CD4-positive, alpha-beta T cell (primary cell): ENCODE measurements at regions not wholly inside any gene's neighbourhood (a gene's known extent, or its start where the extent isn't known, plus 50 kb on each side); places are given as distances from the start of the nearest gene placed in this dataset.

Experiments
- ATAC-seq: fragments of 200-7000 bp; cut with Tn5 transposase; one replicate; pipeline ENCODE4 v1.10.0; 2022; ENCODE audit warnings: mild to moderate bottlenecking; ENCODE audit not compliant: poor library complexity
- CTCF ChIA-PET: fragments of 350-600 bp; sonication (Branson Sonifier 250); formaldehyde crosslinking; loops from one replicate; lab custom pipeline; 2021; ENCODE audit warnings: antibody characterized with exemption, inconsistent platforms; lab: Charles Lee
- POLR2A ChIA-PET: fragments of 350-600 bp; sonication (Branson Sonifier 250); formaldehyde crosslinking; loops from one replicate; lab custom pipeline; 2021; ENCODE audit warnings: antibody characterized with exemption, inconsistent platforms; lab: Charles Lee
- DNase-seq, 14 experiments: peaks; one replicate each; pipeline ENCODE4 v3.0.0-alpha.2; 2013 to 2020; ENCODE audit warnings: mixed read lengths in 2 of 14
- H3K27ac ChIP-seq, 2 donors: one replicate each; pipeline versions ENCODE4 v1.5.1 to v1.7.0; 2013; ENCODE audit warnings: low read length in 2 of 2, low read depth in 1 of 2, mild to moderate bottlenecking in 1 of 2
- H3K27me3 ChIP-seq, 2 experiments: 1 replicate in 1 of 2; 2 replicates in 1 of 2; pipeline versions ENCODE4 v1.6.1 to v1.7.0; 2013; ENCODE audit warnings: low read length in 2 of 2, control low read depth in 1 of 2, mild to moderate bottlenecking in 1 of 2, moderate library complexity in 1 of 2; ENCODE audit not compliant: insufficient read depth in 2 of 2, control insufficient read depth in 1 of 2
- H3K36me3 ChIP-seq: one replicate; pipeline ENCODE4 v1.6.1; 2013; ENCODE audit warnings: low read length, control low read depth; ENCODE audit not compliant: insufficient read depth
- H3K4me1 ChIP-seq: one replicate; pipeline ENCODE4 v1.6.1; 2013; ENCODE audit warnings: low read length, control low read depth; ENCODE audit not compliant: insufficient read depth
- H3K4me3 ChIP-seq: one replicate; pipeline ENCODE4 v1.5.1; 2013; ENCODE audit warnings: mild to moderate bottlenecking, low read length, moderate library complexity
- H3K9me3 ChIP-seq, 2 experiments: 1 replicate in 1 of 2; 2 replicates in 1 of 2; pipeline versions ENCODE4 v1.6.1 to v1.7.0; 2013; ENCODE audit warnings: low read length in 2 of 2, mild to moderate bottlenecking in 2 of 2, control low read depth in 1 of 2, moderate library complexity in 1 of 2; ENCODE audit not compliant: control insufficient read depth in 1 of 2, insufficient read depth in 1 of 2
- H3K27ac Mint-ChIP-seq: one replicate; pipeline ENCODE4 v1.8.0; 2020; ENCODE audit warnings: mixed read lengths
- H3K27me3 Mint-ChIP-seq: one replicate; pipeline ENCODE4 v1.8.0; 2021; ENCODE audit warnings: mixed read lengths
- H3K36me3 Mint-ChIP-seq: one replicate; pipeline ENCODE4 v1.8.0; 2021; ENCODE audit warnings: low read depth, mixed read lengths
- H3K4me1 Mint-ChIP-seq: one replicate; pipeline ENCODE4 v1.8.0; 2021; ENCODE audit warnings: low read depth, mixed read lengths
- H3K4me3 Mint-ChIP-seq: one replicate; pipeline ENCODE4 v1.8.0; 2020; ENCODE audit warnings: mild to moderate bottlenecking, mixed read lengths
- H3K9me3 Mint-ChIP-seq: one replicate; pipeline ENCODE4 v1.8.0; 2020; ENCODE audit warnings: mixed read lengths
- intact Hi-C, 2 experiments: fragments of 100-400 bp; cut with DNase I in 1 of 2; cut with micrococcal nuclease in 1 of 2; formaldehyde crosslinking; loops; one replicate each; pipeline versions ENCODE4 v1.15.1 to v1.9.0; 2023 to 2025; cut with DNase I, micrococcal nuclease
- TF ChIP-seq, protein P1 (sequence below): fragments of 200-600 bp; IDR thresholded peaks from one replicate; pipeline ENCODE4 v1.8.0; 2022; ENCODE audit warnings: antibody characterized with exemption, mild to moderate bottlenecking

GRCh38 chr21:16004523-16004922, 274.7 kb downstream of the USP25 start:
- ATAC-seq (no peak), DNase-seq (no peak)
- no peaks in the 10 kb centered on the region for H3K27me3 ChIP-seq
- Mint-ChIP-seq H3K4me3 (no peak overlapping the region), H3K4me1 (no peaks in the 10 kb centered on the region), H3K9me3 (no peaks in the 10 kb centered on the region), H3K27ac (no peak overlapping the region), H3K27me3 (no peaks in the 10 kb centered on the region), H3K36me3 (no peaks in the 10 kb centered on the region)
- H3K36me3 ChIP-seq, result no peaks in the 10 kb centered on the region
- ChIA-PET POLR2A (no interaction called here), CTCF (no interaction called here)
- H3K4me3 ChIP-seq, result no peak overlapping the region
- H3K4me1 ChIP-seq, result no peaks in the 10 kb centered on the region
- intact Hi-C loops, result no loop called here
- no peak overlapping the region for H3K27ac ChIP-seq
- H3K9me3 ChIP-seq, result no peaks in the 10 kb centered on the region
- TF ChIP-seq, protein P1, sequence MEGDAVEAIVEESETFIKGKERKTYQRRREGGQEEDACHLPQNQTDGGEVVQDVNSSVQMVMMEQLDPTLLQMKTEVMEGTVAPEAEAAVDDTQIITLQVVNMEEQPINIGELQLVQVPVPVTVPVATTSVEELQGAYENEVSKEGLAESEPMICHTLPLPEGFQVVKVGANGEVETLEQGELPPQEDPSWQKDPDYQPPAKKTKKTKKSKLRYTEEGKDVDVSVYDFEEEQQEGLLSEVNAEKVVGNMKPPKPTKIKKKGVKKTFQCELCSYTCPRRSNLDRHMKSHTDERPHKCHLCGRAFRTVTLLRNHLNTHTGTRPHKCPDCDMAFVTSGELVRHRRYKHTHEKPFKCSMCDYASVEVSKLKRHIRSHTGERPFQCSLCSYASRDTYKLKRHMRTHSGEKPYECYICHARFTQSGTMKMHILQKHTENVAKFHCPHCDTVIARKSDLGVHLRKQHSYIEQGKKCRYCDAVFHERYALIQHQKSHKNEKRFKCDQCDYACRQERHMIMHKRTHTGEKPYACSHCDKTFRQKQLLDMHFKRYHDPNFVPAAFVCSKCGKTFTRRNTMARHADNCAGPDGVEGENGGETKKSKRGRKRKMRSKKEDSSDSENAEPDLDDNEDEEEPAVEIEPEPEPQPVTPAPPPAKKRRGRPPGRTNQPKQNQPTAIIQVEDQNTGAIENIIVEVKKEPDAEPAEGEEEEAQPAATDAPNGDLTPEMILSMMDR, result no peak

DNA sequence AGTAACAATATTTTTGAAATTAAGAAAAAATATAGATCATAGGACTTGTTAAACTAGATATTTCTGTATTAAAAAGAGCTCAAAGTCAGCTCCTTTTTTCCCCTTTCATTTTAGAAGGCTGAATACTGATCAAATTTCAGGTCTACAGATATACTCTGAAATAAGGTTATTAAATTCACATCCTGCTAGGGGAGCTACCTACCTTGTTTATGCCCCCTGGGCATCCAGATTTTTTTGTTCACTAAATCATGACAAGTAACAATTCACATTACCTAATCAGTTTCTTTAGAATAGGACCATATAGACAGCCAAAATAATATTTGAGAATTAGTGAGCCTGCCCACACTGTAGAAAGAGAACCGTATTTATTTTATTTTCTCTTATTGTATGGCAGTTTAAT, 276.2 kb downstream of the USP25 start:
- intact Hi-C loops, result no loop called here
- H3K4me1 ChIP-seq, result no peaks in the 10 kb centered on the region
- no peaks in the 10 kb centered on the region for H3K36me3 ChIP-seq
- no peak overlapping the region for H3K4me3 ChIP-seq
- no peaks in the 10 kb centered on the region for H3K27me3 Mint-ChIP-seq
- ChIA-PET POLR2A (interaction anchor here (0.6 kb wide), 1 partner anchor 46 kb away, joined by 4 read pairs; no protein-coding TSS in a partner anchor), CTCF (no interaction called here)
- no peak overlapping the region for H3K4me3 Mint-ChIP-seq
- no peaks in the 10 kb centered on the region for H3K9me3 Mint-ChIP-seq
- no peaks in the 10 kb centered on the region for H3K27me3 ChIP-seq
- H3K9me3 ChIP-seq, result no peaks in the 10 kb centered on the region
- TF ChIP-seq, protein P1, result no peak
- H3K4me1 Mint-ChIP-seq, result no peaks in the 10 kb centered on the region
- DNase-seq (no peak), ATAC-seq (no peak)
- no peaks in the 10 kb centered on the region for H3K36me3 Mint-ChIP-seq
- no peak overlapping the region for H3K27ac Mint-ChIP-seq
- no peak overlapping the region for H3K27ac ChIP-seq

- no peaks in the 10 kb centered on the region for H3K36me3 Mint-ChIP-seq
- H3K4me3 Mint-ChIP-seq, result no peak overlapping the region
- H3K9me3 Mint-ChIP-seq, result no peaks in the 10 kb centered on the region
- ChIA-PET POLR2A (no interaction called here), CTCF (no interaction called here)
- H3K36me3 ChIP-seq, result no peaks in the 10 kb centered on the region
- no peaks in the 10 kb centered on the region for H3K4me1 ChIP-seq
- TF ChIP-seq, protein P1, result no peak
- H3K4me3 ChIP-seq, result no peak overlapping the region
- DNase-seq (no peak), ATAC-seq (no peak)
- H3K9me3 ChIP-seq, result no peaks in the 10 kb centered on the region
- intact Hi-C loops, result no loop called here
- no peak overlapping the region for H3K27ac ChIP-seq
- no peaks in the 10 kb centered on the region for H3K27me3 Mint-ChIP-seq
- H3K27ac Mint-ChIP-seq, result no peak overlapping the region
- no peaks in the 10 kb centered on the region for H3K4me1 Mint-ChIP-seq
- H3K27me3 ChIP-seq, result no peaks in the 10 kb centered on the region
Observed at GRCh38 chr21:16007943-16008342, 278.2 kb downstream of the USP25 start.
